Sigmoid colon (tissue), 3 donors: ENCODE measurements at regions not wholly inside any gene's neighbourhood (a gene's known extent, or its start where the extent isn't known, plus 50 kb on each side); places are given as distances from the start of the nearest gene placed in this dataset.

Source experiments
- CTCF ChIP-seq, 4 experiments: fragments of 450-650 bp in 3 of 4; fragments of 200-600 bp in 1 of 4; IDR thresholded peaks; one replicate each; pipeline ENCODE4 v1.5.1; 2016 to 2019; ENCODE audit warnings: antibody characterized with exemption in 4 of 4, mild to moderate bottlenecking in 3 of 4, moderate library complexity in 2 of 4
- POLR2A ChIP-seq, 2 donors: fragments of 450-650 bp; IDR thresholded peaks; one replicate each; pipeline ENCODE4 v1.6.1; 2016; ENCODE audit warnings: antibody characterized with exemption in 2 of 2, mild to moderate bottlenecking in 2 of 2, moderate library complexity in 2 of 2

GRCh38 chr11:119560961-119561360 lies 138.0 kb upstream of the THY1 start:
- TF ChIP-seq CTCF (IDR thresholded peaks at IDR 0.05): no peak
- TF ChIP-seq POLR2A (IDR thresholded peaks at IDR 0.05): no peak
